ENCODE measurements at regions not wholly inside any gene's neighbourhood (a gene's known extent, or its start where the extent isn't known, plus 50 kb on each side); places are given as distances from the start of the nearest gene placed in this dataset.

GRCh38 chr10:88101666-88102065 is 238.2 kb downstream of the PTEN start:
- H3K9me3 Mint-ChIP-seq = no peaks in the 10 kb centered on the region
- DNase-seq (no peak), ATAC-seq (no peak)
- no peak overlapping the region for H3K4me3 Mint-ChIP-seq
- peaks cover 7% of the 10 kb centered on the region for H3K27me3 Mint-ChIP-seq
- peaks cover 18% of the 10 kb centered on the region for H3K4me1 Mint-ChIP-seq
- H3K27ac Mint-ChIP-seq = no peak overlapping the region
- H3K36me3 Mint-ChIP-seq (ENCODE audit: low read depth) = no peaks in the 10 kb centered on the region

- ATAC-seq = peak; percentile 48
- Mint-ChIP-seq H3K4me3 (no peak overlapping the region), H3K27ac (no peak overlapping the region), H3K9me3 (no peaks in the 10 kb centered on the region), H3K27me3 (peaks cover 3% of the 10 kb centered on the region), H3K4me1 (peaks cover 36% of the 10 kb centered on the region), H3K36me3 (ENCODE audit: low read depth) (no peaks in the 10 kb centered on the region)
- DNase-seq = no peak
Measured at GRCh38 chr10:88103576-88103975, 240.2 kb downstream of the PTEN start.

- ATAC-seq (no peak), DNase-seq (no peak)
- Mint-ChIP-seq H3K27me3 (peaks cover 3% of the 10 kb centered on the region), H3K27ac (no peak overlapping the region), H3K9me3 (no peaks in the 10 kb centered on the region), H3K4me1 (peaks cover 36% of the 10 kb centered on the region), H3K4me3 (no peak overlapping the region), H3K36me3 (ENCODE audit: low read depth) (no peaks in the 10 kb centered on the region)
Measured at GRCh38 chr10:88104223-88104622, 240.8 kb downstream of the PTEN start.

GRCh38 chr10:88106366-88106765 is 242.9 kb downstream of the PTEN start:
- Mint-ChIP-seq H3K36me3 (ENCODE audit: low read depth) (no peaks in the 10 kb centered on the region), H3K4me3 (no peak overlapping the region), H3K27me3 (no peaks in the 10 kb centered on the region), H3K4me1 (peaks cover 51% of the 10 kb centered on the region), H3K9me3 (no peaks in the 10 kb centered on the region), H3K27ac (no peak overlapping the region)
- DNase-seq (no peak), ATAC-seq (no peak)

DNA sequence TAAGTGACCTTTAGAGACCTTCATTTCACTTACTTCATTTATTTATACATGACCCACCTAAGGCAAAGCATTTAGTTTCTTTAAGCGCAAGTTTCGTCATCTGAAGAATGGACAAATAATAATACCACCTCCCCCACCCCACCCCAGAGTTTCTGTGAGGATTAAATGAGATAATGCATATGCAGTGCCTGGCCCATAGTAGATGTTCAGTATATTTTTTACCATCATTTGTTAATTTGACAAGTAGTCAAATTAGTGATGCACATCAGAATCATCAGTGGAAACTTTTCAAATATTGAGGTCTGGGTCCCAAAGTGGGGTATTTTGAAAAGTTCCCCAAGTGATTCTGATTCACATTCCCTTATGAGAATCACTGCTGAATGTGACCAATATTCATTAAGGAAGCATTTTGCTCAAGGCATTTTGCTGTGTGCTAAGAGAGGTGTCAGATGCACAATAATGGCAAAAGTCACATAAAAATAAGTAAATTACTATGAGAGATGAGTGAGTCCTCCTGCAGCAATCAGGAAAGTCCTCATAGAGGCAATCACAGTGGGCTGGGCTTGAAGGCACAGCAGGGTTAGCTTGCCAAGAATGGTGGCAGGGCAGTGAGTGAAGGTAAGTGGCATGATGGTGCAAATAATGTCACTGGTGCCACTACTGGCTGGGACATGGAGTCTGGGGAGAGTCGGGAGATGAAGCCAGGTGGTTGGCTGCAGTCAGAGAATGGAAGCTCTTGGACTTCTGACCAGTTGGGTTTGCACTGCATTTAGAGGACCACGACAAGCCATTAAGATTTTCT is 244.1 kb downstream of the PTEN start:
- Mint-ChIP-seq H3K4me1 (peaks cover 59% of the 10 kb centered on the region), H3K4me3 (no peak overlapping the region), H3K9me3 (no peaks in the 10 kb centered on the region), H3K27me3 (peaks cover 2% of the 10 kb centered on the region), H3K27ac (no peak overlapping the region), H3K36me3 (ENCODE audit: low read depth) (no peaks in the 10 kb centered on the region)
- DNase-seq (no peak), ATAC-seq (no peak)

DNA sequence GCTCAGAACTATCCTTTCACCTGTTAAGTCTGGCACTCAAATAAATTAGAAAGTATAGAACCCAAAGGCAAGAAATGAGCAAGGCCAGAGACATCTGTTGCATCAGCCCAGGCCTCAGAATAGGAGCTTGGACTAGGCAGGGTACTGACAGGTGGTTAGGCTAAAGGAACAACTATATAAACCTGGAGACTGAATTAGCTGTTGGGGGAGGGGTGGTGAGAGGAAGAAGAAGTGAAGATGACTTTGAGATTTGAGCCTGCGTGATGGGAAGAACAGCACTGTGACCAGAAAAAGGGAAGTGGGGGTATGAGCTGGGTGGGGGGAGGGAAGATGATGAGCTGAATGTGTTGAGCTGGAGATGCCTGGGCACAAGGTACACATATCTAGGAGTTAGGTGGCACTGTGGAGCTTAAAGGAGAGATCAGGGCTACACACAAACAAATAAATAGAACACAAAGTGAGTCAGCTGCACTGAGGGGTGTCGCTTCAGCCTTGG is 244.7 kb downstream of the PTEN start:
- Mint-ChIP-seq H3K4me1 (peaks cover 64% of the 10 kb centered on the region), H3K9me3 (no peaks in the 10 kb centered on the region), H3K4me3 (no peak overlapping the region), H3K27me3 (peaks cover 2% of the 10 kb centered on the region), H3K36me3 (ENCODE audit: low read depth) (no peaks in the 10 kb centered on the region), H3K27ac (peak overlapping the region; percentile 3)
- DNase-seq = no peak
- no peak for ATAC-seq

- Mint-ChIP-seq H3K9me3 (no peaks in the 10 kb centered on the region), H3K27me3 (peaks cover 4% of the 10 kb centered on the region), H3K4me1 (peaks cover 68% of the 10 kb centered on the region), H3K4me3 (peak overlapping the region; percentile 5), H3K36me3 (ENCODE audit: low read depth) (no peaks in the 10 kb centered on the region), H3K27ac (peak overlapping the region; percentile 54)
- no peak for DNase-seq
- peak; percentile 60 for ATAC-seq
Measured at GRCh38 chr10:88110355-88110754, 246.9 kb downstream of the PTEN start.

GRCh38 chr10:88110822-88111221 is 247.4 kb downstream of the PTEN start:
- H3K4me1 Mint-ChIP-seq = peaks cover 68% of the 10 kb centered on the region
- peak overlapping the region; percentile 5 for H3K4me3 Mint-ChIP-seq
- H3K27me3 Mint-ChIP-seq = peaks cover 4% of the 10 kb centered on the region
- peak; percentile 77 for ATAC-seq
- no peaks in the 10 kb centered on the region for H3K9me3 Mint-ChIP-seq
- H3K36me3 Mint-ChIP-seq (ENCODE audit: low read depth) = no peaks in the 10 kb centered on the region
- DNase-seq = no peak
- peak overlapping the region; percentile 54 for H3K27ac Mint-ChIP-seq

DNA sequence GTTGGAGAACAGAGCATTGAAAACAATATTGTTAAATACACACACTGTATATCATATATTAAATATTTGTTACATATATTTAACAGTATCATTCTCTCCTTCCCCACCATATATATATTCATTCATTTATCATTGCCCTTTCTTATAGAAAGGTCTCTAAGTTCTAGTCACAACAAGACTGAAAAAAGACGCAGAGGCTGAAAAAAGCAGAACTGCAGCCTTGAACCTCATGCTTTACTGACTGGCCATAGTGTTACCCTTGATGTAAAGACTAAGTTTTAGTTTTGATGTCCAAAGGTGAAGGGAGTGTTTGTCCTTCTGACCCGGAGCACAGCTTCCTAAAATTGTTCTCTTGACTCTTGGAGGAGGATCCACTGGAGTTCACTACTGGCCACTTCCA is 247.9 kb downstream of the PTEN start:
- H3K4me1 Mint-ChIP-seq = peaks cover 66% of the 10 kb centered on the region
- H3K4me3 Mint-ChIP-seq = no peak overlapping the region
- ATAC-seq = no peak
- no peaks in the 10 kb centered on the region for H3K36me3 Mint-ChIP-seq (ENCODE audit: low read depth)
- no peak for DNase-seq
- H3K27me3 Mint-ChIP-seq = peaks cover 4% of the 10 kb centered on the region
- peak overlapping the region; percentile 52 for H3K27ac Mint-ChIP-seq
- no peaks in the 10 kb centered on the region for H3K9me3 Mint-ChIP-seq

GRCh38 chr10:88113232-88113631 is 249.8 kb downstream of the PTEN start:
- H3K4me3 Mint-ChIP-seq = no peak overlapping the region
- peaks cover 4% of the 10 kb centered on the region for H3K27me3 Mint-ChIP-seq
- H3K4me1 Mint-ChIP-seq = peaks cover 46% of the 10 kb centered on the region
- no peaks in the 10 kb centered on the region for H3K9me3 Mint-ChIP-seq
- no peak overlapping the region for H3K27ac Mint-ChIP-seq
- no peak for DNase-seq
- H3K36me3 Mint-ChIP-seq (ENCODE audit: low read depth) = no peaks in the 10 kb centered on the region
- ATAC-seq = no peak

- Mint-ChIP-seq H3K36me3 (ENCODE audit: low read depth) (no peaks in the 10 kb centered on the region), H3K4me1 (peaks cover 43% of the 10 kb centered on the region), H3K27me3 (peaks cover 4% of the 10 kb centered on the region), H3K4me3 (no peak overlapping the region), H3K9me3 (no peaks in the 10 kb centered on the region), H3K27ac (no peak overlapping the region)
- no peak for ATAC-seq
- DNase-seq = no peak
Measured at GRCh38 chr10:88113657-88114272, 250.3 kb downstream of the PTEN start.

DNA sequence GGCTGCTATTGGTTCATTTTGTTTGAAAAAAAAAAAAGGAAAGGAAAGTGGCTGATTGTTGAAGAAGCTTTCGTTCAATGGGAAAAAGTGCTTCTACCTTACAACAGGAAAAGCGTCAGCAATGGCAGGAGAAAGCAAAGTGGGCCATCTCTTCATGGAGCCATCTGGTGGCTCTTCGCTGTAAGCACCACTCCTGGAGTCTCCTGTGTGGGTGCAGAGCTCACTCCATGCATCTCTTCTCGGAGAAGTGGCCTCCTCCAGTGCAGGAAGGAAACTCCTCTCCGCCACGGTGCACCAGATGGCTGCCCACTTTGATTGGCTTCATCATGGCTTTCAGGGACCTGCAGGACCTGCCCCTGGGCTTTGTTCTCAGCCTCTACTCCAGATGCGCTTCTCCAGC is 250.9 kb downstream of the PTEN start:
- no peak for ATAC-seq
- H3K27me3 Mint-ChIP-seq = peaks cover 4% of the 10 kb centered on the region
- no peak overlapping the region for H3K4me3 Mint-ChIP-seq
- peaks cover 43% of the 10 kb centered on the region for H3K4me1 Mint-ChIP-seq
- no peak for DNase-seq
- H3K36me3 Mint-ChIP-seq (ENCODE audit: low read depth) = no peaks in the 10 kb centered on the region
- H3K9me3 Mint-ChIP-seq = no peaks in the 10 kb centered on the region
- no peak overlapping the region for H3K27ac Mint-ChIP-seq

GRCh38 chr10:88115407-88115806 is 252.0 kb downstream of the PTEN start:
- H3K27me3 Mint-ChIP-seq = peaks cover 6% of the 10 kb centered on the region
- DNase-seq (no peak), ATAC-seq (no peak)
- no peak overlapping the region for H3K27ac Mint-ChIP-seq
- no peaks in the 10 kb centered on the region for H3K36me3 Mint-ChIP-seq (ENCODE audit: low read depth)
- no peaks in the 10 kb centered on the region for H3K9me3 Mint-ChIP-seq
- no peak overlapping the region for H3K4me3 Mint-ChIP-seq
- H3K4me1 Mint-ChIP-seq = peaks cover 41% of the 10 kb centered on the region

DNA sequence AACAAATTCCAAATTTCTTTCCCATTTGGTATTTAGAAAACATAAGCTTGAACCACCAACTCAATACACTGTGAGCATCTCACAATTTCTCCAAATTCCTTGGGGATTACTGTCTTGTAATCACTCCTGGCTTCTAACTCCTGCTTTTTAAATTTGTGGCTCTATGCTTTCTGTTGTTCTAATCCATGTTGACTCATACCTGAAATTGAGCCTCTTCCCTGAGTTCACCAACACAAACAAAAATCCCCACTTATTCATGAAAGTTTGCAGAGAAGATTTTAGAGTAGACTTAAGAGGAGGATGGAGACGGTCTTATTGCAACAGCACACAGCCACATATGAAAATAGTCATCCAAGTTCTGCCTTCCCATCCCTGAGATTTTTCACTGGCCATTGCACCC is 252.5 kb downstream of the PTEN start:
- no peak for ATAC-seq
- Mint-ChIP-seq H3K36me3 (ENCODE audit: low read depth) (no peaks in the 10 kb centered on the region), H3K27ac (no peak overlapping the region)

GRCh38 chr10:88116481-88116880 is 253.1 kb downstream of the PTEN start:
- ATAC-seq (peak; percentile 10), DNase-seq (no peak)
- Mint-ChIP-seq H3K27me3 (peaks cover 8% of the 10 kb centered on the region), H3K9me3 (no peaks in the 10 kb centered on the region), H3K27ac (no peak overlapping the region), H3K36me3 (ENCODE audit: low read depth) (no peaks in the 10 kb centered on the region), H3K4me1 (peaks cover 38% of the 10 kb centered on the region), H3K4me3 (no peak overlapping the region)

More for the DNA sequence above, 252.5 kb downstream of the PTEN start:
- Mint-ChIP-seq H3K4me1 (peaks cover 41% of the 10 kb centered on the region), H3K4me3 (no peak overlapping the region), H3K9me3 (no peaks in the 10 kb centered on the region), H3K27me3 (peaks cover 8% of the 10 kb centered on the region)
- DNase-seq = no peak
